ENCODE measurements at regions not wholly inside any gene's neighbourhood (a gene's known extent, or its start where the extent isn't known, plus 50 kb on each side); places are given as distances from the start of the nearest gene placed in this dataset.

DNA sequence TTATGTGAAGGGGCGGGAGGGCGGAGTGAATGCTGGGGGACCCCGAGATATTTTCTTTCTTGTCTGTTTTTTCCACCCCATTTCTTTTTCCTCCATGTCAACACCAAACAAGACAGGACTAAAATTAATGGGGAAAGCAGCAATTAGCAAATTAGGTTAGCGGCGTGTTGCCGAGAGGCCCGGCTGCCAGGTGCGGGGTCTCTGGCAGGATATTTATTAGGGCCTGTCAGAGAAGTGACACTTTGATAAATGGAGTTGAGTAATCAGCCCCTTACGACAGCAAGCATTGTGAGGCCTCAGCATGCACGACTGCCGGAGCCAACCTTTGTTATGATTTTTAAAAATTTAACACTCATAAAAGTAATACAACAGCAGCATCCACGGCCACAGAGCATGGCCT lies 193.8 kb downstream of the DHX35 start:
- DNase-seq = no peak

DNA sequence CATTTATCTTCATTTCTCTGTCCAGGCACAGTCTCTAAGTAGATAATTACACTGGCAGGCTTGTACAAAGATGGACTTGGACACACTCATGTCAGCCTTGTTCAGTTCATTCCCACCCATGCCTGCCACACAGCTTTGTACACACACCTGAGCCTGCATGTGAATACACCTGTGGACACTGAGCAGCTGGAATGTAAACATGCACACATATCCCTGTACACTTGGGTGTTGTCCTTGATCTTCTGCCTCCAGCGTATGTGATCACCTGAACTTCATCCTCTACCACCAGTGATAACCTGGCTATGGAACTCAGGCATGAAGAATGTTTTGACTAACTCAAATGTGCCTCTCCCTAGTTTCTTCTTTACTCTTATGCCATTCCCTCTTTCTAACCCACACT lies 190.6 kb downstream of the DHX35 start:
- DNase-seq = no peak

DNA sequence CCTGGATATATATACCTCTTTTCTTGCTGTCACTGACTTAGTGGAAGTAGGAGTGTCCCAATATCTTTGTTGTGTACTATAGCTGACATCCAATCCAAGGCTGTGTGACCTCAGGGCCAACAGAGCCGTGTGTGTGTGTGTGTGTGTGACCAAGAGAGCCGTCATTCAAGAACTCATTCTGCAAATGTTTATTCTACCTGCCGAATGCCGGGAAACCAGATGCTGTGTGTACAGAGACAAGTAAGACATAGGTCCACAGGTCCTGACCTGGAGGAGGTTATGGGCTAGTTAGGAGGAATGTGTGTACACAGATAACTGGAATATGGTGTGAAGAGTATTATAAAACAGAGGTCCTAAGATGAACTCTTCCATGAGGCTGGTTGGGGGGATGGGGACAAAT lies 190.0 kb downstream of the DHX35 start:
- no peak for DNase-seq

DNA sequence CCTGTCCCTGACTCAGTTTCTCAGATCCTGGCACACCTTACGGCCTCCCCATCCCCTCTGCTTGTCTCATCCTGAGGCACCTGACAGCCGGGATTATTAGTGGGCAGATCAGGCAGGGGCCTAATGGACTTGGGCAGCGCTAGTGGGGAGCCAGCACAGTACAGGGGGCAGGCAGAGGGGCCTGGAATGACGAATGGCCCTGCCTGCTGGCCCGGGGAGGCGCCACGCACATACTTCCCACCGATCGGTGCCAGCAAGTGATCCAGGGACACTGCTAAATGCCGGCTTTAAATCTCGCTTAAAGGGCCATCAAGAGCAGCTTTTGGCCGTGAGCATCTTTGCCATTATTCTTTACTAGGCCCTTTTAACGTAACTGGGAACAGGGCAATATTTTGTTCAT lies 188.4 kb downstream of the DHX35 start:
- no peak for DNase-seq

DNA sequence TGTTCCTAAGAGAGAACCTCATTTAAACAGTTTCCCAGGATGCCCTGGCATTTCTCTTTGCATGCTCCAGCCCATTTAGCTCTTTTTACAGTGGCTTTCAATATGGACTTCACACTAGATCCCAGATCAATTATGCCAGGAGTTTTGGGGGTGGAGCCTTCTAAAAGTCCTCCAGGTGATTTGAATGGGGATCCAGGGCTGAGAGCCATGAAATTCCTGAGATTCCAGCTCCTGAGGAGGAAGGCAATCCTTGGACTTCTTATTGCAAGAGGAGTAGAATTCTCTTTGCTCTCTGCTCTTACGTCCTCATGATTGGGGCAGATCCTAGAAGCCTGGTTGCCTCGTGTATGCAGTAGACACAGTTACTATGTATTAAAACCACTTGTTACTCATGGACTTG lies 184.2 kb downstream of the DHX35 start:
- DNase-seq = no peak

DNA sequence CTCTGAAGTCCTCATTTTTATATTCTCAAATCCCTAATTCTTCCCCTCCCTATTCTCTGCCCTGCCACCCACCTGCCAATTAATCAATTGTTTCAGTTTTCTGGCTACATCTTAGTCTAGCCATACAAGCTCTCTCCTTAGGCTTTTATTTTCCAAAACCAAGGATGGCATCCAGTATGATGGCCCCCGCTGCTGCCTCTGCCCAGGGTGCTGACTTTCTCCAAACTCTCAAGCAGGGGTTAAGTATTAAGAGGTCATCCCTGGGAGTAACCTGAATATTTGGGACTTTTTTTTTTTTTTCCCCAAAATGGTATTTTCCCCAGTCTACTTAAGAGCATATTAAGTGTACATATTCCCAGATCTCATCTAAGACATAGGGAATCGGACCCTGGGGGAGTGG lies 183.8 kb downstream of the DHX35 start:
- no peak for DNase-seq

DNA sequence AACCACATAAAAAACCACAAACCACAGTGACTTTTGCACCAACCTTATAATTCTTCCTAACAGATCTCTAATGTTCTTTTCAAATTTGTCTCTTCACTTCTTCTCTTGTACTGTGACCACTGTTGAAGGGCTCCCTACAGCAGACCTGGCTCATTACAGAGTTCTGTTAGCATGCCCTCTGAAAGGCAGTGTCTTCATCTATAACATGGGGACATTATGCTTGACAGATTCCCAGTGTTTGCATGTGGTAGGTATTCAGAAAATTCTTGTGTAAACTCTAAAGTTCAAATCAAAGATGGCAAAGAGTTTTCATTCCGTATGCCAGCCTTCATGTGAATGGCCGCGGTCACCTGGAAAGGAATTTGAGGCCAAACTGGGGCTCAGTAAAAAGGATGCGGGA lies 182.6 kb downstream of the DHX35 start:
- DNase-seq = no peak

DNA sequence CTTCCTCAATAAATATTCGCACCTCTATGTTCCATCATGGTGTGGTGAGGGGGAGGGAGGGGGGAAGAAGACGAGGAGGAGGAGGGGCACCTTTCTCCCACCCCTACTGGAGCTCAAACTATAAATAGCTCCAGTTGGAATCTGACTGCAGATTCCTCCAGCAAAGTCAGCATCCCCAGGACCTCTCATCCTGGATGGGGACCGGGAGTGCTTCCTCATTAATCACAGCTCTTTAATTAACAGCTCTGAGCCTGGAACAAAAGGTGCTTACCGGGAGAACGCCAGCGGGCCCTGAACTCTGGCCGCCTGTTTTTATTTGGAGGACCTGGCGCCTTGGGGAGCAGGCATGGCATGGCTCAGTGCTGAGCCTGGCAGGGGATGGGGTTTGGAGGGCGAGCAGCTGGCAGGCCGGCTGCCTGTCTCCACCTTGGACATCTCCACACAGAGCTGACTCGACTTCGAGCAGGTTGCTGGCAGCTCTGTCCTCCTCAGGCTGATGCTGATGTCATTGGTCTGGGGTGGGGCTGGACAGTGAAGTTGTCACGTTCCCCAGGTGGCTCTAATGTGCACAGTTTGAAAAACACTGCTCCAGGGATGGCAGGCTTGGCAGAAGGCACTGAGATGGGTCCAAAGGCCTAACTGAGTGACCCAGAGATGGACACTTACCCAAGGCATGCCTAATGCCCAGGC lies 180.4 kb downstream of the DHX35 start:
- DNase-seq = no peak

DNA sequence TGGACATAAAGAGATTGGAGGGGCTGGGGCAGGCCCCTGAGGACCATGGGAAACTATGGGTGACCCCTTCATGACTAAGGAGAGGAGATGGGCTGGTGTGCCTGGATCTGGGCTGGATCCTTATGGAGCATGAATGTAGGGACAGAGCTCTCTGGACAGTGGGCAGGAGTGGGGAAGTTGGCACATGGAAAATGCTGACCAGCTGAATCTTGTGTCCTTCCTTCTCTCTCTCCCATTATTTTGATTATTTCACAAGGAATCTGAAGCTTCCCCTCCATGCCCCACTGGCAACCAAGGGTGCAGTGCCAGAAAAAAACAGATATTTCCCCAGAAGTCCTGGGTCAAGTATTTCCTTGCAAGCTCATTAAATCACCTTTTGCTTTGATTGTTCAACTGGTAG lies 175.2 kb downstream of the DHX35 start:
- no peak for DNase-seq

DNA sequence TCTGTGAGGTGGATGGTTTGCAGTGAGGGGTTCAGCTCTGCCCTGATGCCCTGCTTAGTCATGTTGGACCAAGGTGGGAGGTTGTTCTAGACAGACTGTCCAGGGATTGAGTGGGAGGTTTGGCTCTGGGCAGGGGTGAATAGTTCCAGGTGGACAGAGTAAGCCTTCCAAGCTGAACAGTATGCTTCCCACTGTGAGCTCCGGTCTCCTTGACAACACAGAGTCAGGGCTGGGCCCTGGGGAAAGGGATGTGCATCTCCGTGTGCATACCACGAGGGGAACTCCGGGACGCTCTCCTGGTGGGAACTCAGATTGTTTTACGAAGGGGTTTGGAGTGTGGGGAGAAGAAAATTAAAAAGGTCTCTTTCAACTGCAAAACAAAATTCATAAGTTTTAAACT lies 174.7 kb downstream of the DHX35 start:
- no peak for DNase-seq

DNA sequence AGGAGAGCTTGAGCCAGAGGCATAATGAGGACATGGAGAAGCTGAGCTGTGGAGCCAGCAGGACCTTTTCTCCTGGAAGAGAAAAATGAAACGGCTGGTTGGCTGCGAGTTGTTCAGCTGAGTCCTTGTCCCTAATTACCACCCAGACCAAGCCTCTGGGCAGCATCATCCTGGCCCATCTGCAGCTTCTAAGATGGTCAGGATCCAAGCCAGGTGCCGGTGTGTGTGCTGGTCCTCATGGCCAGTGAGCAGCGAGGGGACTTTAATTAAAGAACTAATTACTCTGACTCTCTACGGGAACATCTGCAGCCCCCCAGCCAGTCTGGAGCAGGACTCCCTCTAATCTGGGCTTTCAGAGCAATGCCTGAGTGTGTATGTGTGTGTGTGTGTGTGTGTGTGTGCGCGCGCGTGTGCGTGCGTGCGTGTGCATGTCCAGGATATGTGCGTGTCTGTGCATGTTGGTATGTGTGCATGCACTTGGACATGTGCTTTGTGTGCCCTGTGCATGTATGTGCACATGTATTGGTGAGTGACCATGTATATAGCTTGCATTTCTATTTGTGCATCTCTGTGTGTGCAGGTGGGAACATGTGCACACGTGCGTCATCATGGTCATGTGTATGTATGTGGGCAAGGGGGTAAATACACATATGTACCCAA lies 173.9 kb downstream of the DHX35 start:
- DNase-seq = no peak

DNA sequence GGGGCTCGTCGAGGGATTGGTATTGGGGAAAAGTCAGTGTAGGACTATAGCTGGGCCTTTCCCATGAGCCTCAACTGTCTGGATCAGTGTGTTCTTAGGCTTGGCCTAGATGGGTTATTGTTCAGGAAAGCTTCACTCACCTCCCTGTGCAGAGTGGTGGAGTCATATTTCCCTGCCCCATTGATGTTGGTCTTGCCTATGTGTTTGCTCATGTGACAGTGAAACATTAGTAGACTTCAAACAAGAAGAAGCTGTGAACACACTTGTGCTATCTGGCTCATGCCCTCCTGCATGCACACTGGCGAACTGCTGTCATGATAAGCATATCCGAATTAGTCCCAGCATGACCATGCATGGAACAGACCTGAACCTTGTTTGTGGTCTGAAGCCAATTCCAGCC lies 171.1 kb downstream of the DHX35 start:
- no peak for DNase-seq

DNA sequence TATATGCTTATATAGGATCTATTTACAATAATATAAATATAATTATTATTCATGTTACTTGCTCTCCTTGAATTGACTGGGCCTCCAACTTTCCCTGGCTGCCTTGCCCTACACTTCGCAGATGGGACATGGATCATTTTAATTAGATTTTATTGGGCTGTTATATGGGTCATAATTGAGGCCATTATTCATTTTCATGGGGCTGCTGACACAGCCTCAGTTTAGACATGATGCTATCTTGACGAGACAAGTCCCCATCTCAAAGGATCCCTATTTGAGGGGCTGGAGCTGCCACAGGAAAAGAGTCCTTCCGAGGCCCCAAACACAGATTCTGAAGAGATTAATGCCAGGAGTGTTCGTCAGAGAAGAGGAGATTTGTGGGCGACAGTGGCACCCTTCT lies 170.4 kb downstream of the DHX35 start:
- no peak for DNase-seq

DNA sequence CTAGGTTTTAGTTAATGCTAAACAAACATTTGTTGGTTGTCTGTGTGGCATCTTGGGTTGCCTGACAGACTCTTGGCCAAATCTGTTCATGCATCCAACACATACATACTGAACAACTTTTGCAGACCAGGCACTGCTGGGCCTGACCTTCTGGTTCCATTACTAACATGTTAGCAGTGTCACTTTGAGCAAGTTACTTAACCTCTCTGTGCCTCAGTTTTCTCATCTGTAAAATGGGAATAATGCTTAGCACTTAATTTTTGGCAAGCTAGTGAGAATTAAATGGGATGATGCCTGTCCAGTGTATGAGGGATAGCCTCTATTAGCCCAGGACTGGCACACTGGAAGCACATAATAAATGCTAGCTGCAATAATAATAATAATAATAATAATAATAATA lies 169.9 kb downstream of the DHX35 start:
- DNase-seq = no peak

DNA sequence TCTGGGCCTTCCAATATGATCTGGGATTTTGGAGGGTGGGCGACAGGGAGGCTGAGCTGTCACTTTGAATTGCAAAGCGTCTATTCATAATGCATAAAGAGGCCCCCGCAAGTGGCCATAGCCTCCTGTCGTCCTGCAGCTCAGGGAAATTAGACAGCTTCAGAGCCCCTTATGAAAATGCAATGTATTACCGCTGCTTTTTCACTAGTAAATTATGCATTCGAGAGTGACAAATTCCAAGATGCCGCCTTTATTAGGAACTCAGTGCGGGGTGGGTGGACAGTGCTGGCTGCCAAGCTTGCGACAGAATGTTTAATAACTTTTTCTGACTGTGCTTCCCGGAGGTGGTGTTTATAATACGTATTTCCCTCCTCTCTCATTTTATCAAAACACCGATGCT lies 168.5 kb downstream of the DHX35 start:
- no peak for DNase-seq

DNA sequence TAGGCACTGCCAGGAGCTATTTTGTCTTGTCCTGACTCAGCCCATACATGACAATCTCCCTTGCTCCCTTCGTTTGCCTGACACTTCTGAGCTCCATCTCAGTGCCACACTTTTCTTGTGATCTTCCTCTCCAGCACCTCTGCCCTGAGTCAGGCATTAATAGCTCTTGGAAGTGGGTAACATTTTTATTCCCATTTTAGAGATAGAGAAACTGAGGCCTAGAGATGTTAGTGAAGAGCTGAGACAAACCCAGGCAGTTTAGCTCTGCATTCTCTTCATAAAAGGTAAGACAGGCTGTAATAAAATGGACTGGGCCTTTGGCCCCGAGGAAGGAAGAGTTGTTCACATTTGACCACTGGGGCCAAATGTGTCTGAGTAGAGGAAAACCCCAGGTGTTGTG lies 167.4 kb downstream of the DHX35 start:
- no peak for DNase-seq

DNA sequence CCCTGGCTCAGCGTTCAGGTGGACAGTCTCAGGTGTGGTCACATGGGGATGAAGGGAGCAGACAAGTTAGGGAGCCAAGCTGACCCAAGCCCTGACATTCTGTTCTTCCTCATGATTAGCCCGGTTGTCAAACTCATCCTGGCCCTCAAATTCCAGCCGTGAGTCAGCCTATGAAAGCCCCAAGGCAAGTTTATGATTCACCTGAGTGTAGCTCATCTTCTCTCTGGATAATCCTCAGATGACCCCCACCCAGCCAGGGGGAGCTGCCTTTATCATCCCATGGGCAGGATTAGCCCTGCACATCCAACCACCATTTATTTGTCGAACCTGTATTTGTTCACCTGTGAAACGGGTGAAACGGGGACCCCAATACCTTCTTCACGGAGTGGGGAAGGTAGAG lies 161.9 kb downstream of the DHX35 start:
- no peak for DNase-seq

DNA sequence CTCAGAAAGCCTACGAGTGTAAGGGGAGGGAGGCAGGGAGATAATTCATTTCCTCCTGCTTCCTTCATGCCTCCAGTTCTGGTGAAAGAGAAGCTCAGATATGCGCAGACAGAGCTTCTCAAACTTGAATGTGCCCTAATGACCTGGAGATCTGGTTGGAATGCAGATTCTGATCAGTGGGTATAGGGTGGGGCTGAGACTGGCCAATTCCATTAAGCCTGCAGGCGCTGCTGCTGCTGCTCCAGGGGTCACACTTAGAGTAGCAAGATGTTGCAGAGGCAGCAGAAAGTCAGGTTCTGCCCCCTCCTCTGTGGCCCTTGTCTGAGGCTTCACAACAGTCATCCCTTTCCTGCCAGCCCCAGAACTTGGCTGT lies 161.0 kb downstream of the DHX35 start:
- no peak for DNase-seq

DNA sequence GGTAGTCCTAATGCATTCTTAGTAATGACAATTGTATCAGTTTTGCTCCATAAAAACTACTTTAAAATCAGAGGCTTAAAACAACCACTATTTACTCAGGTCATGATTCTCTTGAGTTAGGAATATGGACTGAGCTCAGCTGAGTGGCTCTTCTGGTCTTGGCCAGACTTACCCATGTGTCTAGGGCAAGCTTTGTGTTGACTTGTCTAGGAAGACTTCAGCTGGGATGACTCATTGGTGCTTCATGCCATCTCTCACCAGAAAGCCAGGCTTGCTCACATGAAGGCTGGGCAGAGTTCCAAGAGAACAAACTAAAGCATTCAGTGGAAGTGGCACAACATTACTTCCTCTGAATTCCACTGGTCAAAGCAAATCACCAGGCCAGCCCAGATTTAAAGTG lies 155.3 kb downstream of the DHX35 start:
- no peak for DNase-seq

DNA sequence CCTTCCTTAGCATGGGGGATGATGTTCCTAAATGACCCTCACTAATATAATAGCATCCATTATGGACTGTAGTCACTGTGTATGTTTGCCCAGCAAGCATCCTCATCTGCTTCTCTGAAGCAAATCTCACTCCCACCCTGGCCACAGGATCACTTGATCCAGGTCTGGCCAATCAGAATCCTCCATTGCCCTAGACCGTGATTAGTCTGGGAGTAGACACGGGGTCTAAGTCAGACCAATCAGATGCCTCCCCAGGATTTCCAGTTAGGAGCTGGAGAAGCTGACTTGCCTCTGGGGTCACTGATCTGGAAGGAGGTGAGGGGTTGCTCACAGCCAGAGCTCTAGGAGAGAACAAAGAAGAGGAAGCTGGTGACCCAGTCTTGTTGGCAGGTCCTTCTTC lies 153.9 kb downstream of the DHX35 start:
- DNase-seq = no peak

DNA sequence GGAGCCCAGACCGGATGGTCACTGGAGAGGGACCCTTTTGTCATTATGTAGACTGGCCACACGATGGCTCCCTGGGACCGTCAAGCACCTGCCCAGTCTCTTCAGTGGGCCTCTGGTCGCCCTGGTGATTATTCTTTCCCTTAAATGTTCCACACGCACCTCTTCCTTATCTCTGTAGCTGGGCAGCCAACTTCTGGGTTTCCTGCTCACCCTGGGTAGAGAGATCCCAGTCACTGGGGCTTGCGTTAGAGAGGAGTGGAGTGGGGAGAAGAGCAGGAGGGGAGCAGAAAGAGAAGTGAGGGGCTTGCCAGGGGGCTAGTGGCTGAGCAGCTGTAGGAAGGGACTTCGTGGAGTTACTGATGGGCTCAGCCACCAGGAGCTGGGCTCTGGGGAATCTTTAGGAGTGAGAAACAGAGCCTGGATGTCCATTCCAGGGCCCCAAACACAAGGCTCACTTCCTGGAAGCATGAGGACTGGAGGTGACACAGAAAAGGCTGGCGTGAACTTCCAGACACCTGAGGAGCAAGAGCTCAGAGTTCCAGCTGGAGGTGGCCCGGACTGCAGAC lies 150.1 kb downstream of the DHX35 start:
- no peak for DNase-seq

DNA sequence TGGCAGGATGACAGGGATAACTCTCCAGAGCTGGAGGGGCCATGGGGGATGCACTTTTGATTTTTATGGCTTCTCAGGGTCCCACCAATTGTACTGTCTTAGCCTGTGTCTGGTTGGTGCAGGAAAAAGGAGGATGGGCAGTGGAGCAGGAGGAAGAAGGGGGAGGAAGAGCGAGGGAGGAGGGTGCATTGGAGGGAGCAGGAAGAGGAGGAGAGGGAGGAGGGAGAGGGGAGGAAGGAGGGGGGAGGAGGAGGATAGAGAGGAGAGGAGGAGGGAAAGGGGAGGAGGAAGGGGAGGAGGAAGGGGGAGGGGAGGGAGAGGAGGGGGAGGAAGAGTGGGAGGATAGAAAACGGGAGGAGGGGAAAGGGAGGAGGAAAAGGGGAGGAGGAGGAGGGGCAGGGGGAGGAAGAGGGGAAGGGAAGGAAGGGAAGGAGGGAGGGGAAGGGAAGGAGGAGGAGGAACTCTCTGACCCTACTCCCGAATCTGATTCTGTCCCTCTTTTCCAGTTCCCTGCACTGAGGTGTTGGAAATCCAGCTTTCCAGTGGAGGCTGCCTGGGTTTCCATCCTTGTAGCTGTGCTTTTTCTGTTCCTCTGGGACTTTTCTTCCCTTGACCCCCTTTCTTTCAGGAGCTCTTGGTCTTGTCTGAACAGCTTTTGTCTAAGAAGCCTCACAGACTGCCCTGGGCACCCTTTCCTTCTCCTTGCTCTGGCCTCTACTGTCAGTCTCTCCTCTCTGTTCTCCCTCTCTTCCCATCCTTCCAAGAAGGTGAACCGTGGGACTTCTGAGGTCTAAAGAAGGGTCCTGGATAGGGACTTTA lies 149.4 kb downstream of the DHX35 start:
- no peak for DNase-seq

DNA sequence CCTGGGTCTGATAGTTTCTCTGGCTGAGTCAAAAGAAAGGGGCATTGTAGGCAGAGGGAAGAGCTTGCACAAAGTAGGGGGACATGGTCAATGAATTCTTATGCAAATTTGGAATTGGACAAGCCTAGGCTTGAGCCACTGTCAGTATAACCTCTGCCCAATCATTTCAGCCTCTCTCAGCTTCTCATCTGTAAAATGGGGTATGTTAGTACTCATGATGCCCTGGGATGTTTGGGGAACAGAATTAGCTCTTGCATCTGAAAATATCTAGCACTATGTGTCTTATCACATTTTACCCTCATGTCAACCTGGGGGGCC lies 148.6 kb downstream of the DHX35 start:
- DNase-seq = no peak

All from CD4-positive, alpha-beta T cell treated with Interferon alpha-2 for 1 hour (primary cell).